Gastroesophageal sphincter (tissue), 3 donors: ENCODE measurements at regions not wholly inside any gene's neighbourhood (a gene's known extent, or its start where the extent isn't known, plus 50 kb on each side); places are given as distances from the start of the nearest gene placed in this dataset.

Experiments used
- POLR2A ChIP-seq, 2 donors: fragments of 450-650 bp; IDR thresholded peaks; one replicate each; pipeline ENCODE4 v1.6.1; 2017; ENCODE audit warnings: antibody characterized with exemption in 2 of 2, mild to moderate bottlenecking in 2 of 2, moderate library complexity in 1 of 2
- POLR2AphosphoS5 ChIP-seq: sonication (generic); formaldehyde crosslinking; IDR thresholded peaks from one replicate; pipeline ENCODE4 v1.6.1; 2017; ENCODE audit warnings: antibody characterized with exemption
- TF ChIP-seq, protein P1 (sequence below), 4 experiments: fragments of 200-600 bp in 2 of 4; fragments of 450-650 bp in 2 of 4; sonication (generic) in 1 of 4; IDR thresholded peaks; one replicate each; pipeline ENCODE4 v1.5.1; 2017 to 2019; ENCODE audit warnings: antibody characterized with exemption in 4 of 4, mild to moderate bottlenecking in 2 of 4, moderate library complexity in 2 of 4

DNA sequence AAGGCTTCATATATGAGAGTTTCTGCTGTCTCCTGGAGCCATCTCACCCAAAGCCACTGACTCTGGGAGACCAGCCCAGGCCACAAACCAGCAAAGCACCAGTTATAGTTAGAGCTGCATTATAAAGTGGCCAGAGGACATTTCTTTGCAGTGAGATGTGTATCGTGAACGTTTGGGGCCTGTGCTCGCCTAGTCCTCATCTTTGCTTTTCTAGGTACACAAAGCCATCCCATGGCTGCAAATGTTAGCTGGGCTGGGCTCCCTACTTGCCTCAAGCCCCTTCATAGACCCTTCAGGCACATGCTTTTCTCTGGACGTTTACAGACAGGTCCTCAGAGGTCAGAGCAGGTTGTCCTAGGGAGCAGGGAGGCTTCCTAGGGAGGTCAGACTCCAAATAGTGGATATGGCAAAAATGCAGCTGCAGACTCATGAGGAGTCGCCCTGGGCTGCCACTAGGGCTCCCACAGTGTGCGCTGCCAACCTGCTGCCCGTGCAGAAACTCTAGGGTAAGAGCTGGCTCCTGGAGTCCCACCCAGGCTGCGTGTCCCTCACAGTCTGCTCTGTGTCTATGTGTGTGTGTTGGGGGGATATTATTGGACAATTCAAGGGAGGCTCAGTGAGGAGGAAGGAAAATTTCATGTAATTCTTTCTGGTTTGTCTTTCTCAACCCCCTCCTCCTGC, 141.0 kb downstream of the RPIA start:
- TF ChIP-seq, protein P1, sequence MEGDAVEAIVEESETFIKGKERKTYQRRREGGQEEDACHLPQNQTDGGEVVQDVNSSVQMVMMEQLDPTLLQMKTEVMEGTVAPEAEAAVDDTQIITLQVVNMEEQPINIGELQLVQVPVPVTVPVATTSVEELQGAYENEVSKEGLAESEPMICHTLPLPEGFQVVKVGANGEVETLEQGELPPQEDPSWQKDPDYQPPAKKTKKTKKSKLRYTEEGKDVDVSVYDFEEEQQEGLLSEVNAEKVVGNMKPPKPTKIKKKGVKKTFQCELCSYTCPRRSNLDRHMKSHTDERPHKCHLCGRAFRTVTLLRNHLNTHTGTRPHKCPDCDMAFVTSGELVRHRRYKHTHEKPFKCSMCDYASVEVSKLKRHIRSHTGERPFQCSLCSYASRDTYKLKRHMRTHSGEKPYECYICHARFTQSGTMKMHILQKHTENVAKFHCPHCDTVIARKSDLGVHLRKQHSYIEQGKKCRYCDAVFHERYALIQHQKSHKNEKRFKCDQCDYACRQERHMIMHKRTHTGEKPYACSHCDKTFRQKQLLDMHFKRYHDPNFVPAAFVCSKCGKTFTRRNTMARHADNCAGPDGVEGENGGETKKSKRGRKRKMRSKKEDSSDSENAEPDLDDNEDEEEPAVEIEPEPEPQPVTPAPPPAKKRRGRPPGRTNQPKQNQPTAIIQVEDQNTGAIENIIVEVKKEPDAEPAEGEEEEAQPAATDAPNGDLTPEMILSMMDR (IDR thresholded peaks at IDR 0.05): no peak
- TF ChIP-seq POLR2A (IDR thresholded peaks at IDR 0.05): no peak
- TF ChIP-seq POLR2AphosphoS5: no peak
